A549 (cell line): ENCODE measurements at regions not wholly inside any gene's neighbourhood (a gene's known extent, or its start where the extent isn't known, plus 50 kb on each side); places are given as distances from the start of the nearest gene placed in this dataset.

ENCODE experiments used
- ATAC-seq, 2 experiments: fragments of 200-7000 bp in 1 of 2; fragments of >200 bp in 1 of 2; cut with Nextera tagmentation in 1 of 2; cut with Tn5 transposase in 1 of 2; 3 replicates each; pipeline versions ENCODE4 v1.8.0 to v1.9.1; 2018 to 2020; ENCODE audit warnings: mild to moderate bottlenecking in 1 of 2, moderate library complexity in 1 of 2
- CTCF ChIA-PET: fragments of 300-600 bp; sonication (Branson Sonifier 250); formaldehyde crosslinking; extraction: SDS; loops from one replicate; lab custom pipeline; 2021; ENCODE audit warnings: antibody characterized with exemption, inconsistent platforms; lab: Yijun Ruan, JAX
- POLR2A ChIA-PET: fragments of 350-600 bp; formaldehyde crosslinking; extraction: SDS; loops from one replicate; lab custom pipeline; 2021; ENCODE audit warnings: antibody characterized with exemption, inconsistent platforms; lab: Yijun Ruan, JAX
- DNase-seq, 2 experiments: peaks; one replicate each; pipeline versions ENCODE4 v3.0.0 to v3.0.0-alpha.2; 2011 to 2016; ENCODE audit warnings: low read depth in 1 of 2, low spot score in 1 of 2
- FAIRE-seq: peaks from 2 replicates; lab custom pipeline; 2011; peaks lifted over from hg19 to GRCh38; lab: Jason Lieb, UNC
- H3K27ac ChIP-seq, 2 experiments: fragments of >200 bp; sonication (Bioruptor Twin); formaldehyde crosslinking; 3 replicates each; pipeline ENCODE4 v1.5.1; 2016 to 2017
- H3K4me1 ChIP-seq: fragments of >200 bp; sonication (Bioruptor Twin); formaldehyde crosslinking; 3 replicates; pipeline ENCODE4 v1.6.1; 2016
- H3K4me2 ChIP-seq: fragments of >200 bp; sonication (Bioruptor Twin); formaldehyde crosslinking; 3 replicates; pipeline ENCODE4 v1.6.1; 2016
- H3K4me3 ChIP-seq: fragments of >200 bp; sonication (Bioruptor Twin); formaldehyde crosslinking; 3 replicates; pipeline ENCODE4 v1.5.1; 2016
- H3K9me3 ChIP-seq: fragments of >200 bp; sonication (Bioruptor Twin); formaldehyde crosslinking; 3 replicates; pipeline ENCODE4 v1.6.1; 2016
- BHLHE40 ChIP-seq: IDR thresholded peaks from 2 replicates; pipeline ENCODE4 v1.6.1; 2012; ENCODE audit warnings: low read depth, low read length, inconsistent platforms
- CBX2 ChIP-seq: fragments of 200-600 bp; sonication (generic); IDR thresholded peaks from 2 replicates; pipeline ENCODE4 v1.6.1; 2016; ENCODE audit warnings: low read depth, mild to moderate bottlenecking, borderline replicate concordance
- CEBPB ChIP-seq, 2 experiments: fragments of >200 bp in 1 of 2; sonication (Bioruptor Twin) in 1 of 2; formaldehyde crosslinking in 1 of 2; IDR thresholded peaks; 2 replicates each; pipeline ENCODE4 v1.6.1; 2012 to 2016
- EHF ChIP-seq: fragments of 250-450 bp; sonication (Bioruptor Pico); IDR thresholded peaks from 2 replicates; pipeline ENCODE4 v1.5.0; 2020; ENCODE audit warnings: mild to moderate bottlenecking
- FOSB ChIP-seq: fragments of 250-450 bp; sonication (Bioruptor Pico); IDR thresholded peaks from 2 replicates; pipeline ENCODE4 v1.5.0; 2020; ENCODE audit warnings: mild to moderate bottlenecking, moderate library complexity
- FOXS1 ChIP-seq: fragments of 250-450 bp; sonication (Bioruptor Pico); IDR thresholded peaks from 2 replicates; pipeline ENCODE4 v1.5.0; 2020; ENCODE audit warnings: mild to moderate bottlenecking, moderate library complexity
- HDAC2 ChIP-seq: fragments of 200-600 bp; sonication (generic); IDR thresholded peaks from 2 replicates; pipeline ENCODE4 v1.6.1; 2016
- HEYL ChIP-seq: fragments of 250-450 bp; sonication (Bioruptor Pico); IDR thresholded peaks from 2 replicates; pipeline ENCODE4 v1.8.0; 2021; ENCODE audit warnings: mild to moderate bottlenecking, moderate library complexity
- HOXB13 ChIP-seq: fragments of 250-450 bp; sonication (Bioruptor Pico); IDR thresholded peaks from 2 replicates; pipeline ENCODE4 v1.5.0; 2020; ENCODE audit warnings: low read depth, mild to moderate bottlenecking, moderate library complexity
- KDM5A ChIP-seq: fragments of 200-600 bp; sonication (generic); IDR thresholded peaks from 2 replicates; pipeline ENCODE4 v1.6.1; 2016; ENCODE audit warnings: antibody characterized with exemption, mild to moderate bottlenecking
- MAFK ChIP-seq: fragments of 450-650 bp; IDR thresholded peaks from 2 replicates; pipeline ENCODE4 v1.6.1; 2014; ENCODE audit not compliant: partially characterized antibody
- NFE2L2 ChIP-seq: fragments of 150-350 bp; conservative IDR thresholded peaks from 2 replicates; pipeline ENCODE4 v1.6.1; 2014; ENCODE audit warnings: low read length
- NPAS2 ChIP-seq: fragments of 250-450 bp; sonication (Bioruptor Pico); IDR thresholded peaks from 2 replicates; pipeline ENCODE4 v1.8.0; 2022; ENCODE audit warnings: mild to moderate bottlenecking, moderate library complexity, borderline replicate concordance
- PHF8 ChIP-seq: fragments of 200-600 bp; sonication (generic); IDR thresholded peaks from 2 replicates; pipeline ENCODE4 v1.6.1; 2016; ENCODE audit warnings: low read depth, mild to moderate bottlenecking, antibody characterized with exemption, moderate library complexity, borderline replicate concordance
- POLR2AphosphoS2 ChIP-seq: conservative IDR thresholded peaks from 2 replicates; pipeline ENCODE4 v1.6.1; 2012; ENCODE audit warnings: low read length, improper control_type of control experiment, inconsistent platforms
- RARB ChIP-seq: fragments of 250-450 bp; sonication (Bioruptor Pico); IDR thresholded peaks from 2 replicates; pipeline ENCODE4 v1.8.0; 2021; ENCODE audit warnings: mild to moderate bottlenecking, moderate library complexity
- RFX5 ChIP-seq: fragments of 450-650 bp; IDR thresholded peaks from 2 replicates; pipeline ENCODE4 v1.7.1; 2014; ENCODE audit warnings: antibody characterized with exemption, mild to moderate bottlenecking, moderate library complexity
- RNF2 ChIP-seq: fragments of 200-600 bp; sonication (generic); IDR thresholded peaks from 2 replicates; pipeline ENCODE4 v1.6.1; 2016; ENCODE audit warnings: low read depth, mild to moderate bottlenecking, antibody characterized with exemption, moderate library complexity, borderline replicate concordance
- TFCP2L1 ChIP-seq: fragments of 250-450 bp; sonication (Bioruptor Pico); IDR thresholded peaks from 2 replicates; pipeline ENCODE4 v1.5.0; 2021; ENCODE audit warnings: mild to moderate bottlenecking
- ZC3H11A ChIP-seq: fragments of 450-650 bp; IDR thresholded peaks from 2 replicates; pipeline ENCODE4 v1.6.1; 2014; ENCODE audit warnings: antibody characterized with exemption, mild to moderate bottlenecking
- ZNF302 ChIP-seq: fragments of 250-450 bp; sonication (Bioruptor Pico); IDR thresholded peaks from 2 replicates; pipeline ENCODE4 v1.9.0; 2021; ENCODE audit warnings: inconsistent platforms, mild to moderate bottlenecking, moderate library complexity
- WGBS: methylation state at CpG from one replicate; pipeline ENCODE4 v1.1.6; 2017; ENCODE audit errors: missing lambda C conversion rate; 5-methylcytosine and 5-hydroxymethylcytosine counted together
- TF ChIP-seq, protein P1 (sequence below): fragments of >200 bp; sonication (Bioruptor Twin); formaldehyde crosslinking; IDR thresholded peaks from 3 replicates; pipeline ENCODE4 v1.6.1; 2016
- TF ChIP-seq, protein P2 (sequence below): IDR thresholded peaks from 2 replicates; pipeline ENCODE4 v1.6.1; 2012
- TF ChIP-seq, protein P3 (sequence below): fragments of >200 bp; sonication (Bioruptor Twin); formaldehyde crosslinking; IDR thresholded peaks from 2 replicates; pipeline ENCODE4 v1.6.1; 2016

DNA sequence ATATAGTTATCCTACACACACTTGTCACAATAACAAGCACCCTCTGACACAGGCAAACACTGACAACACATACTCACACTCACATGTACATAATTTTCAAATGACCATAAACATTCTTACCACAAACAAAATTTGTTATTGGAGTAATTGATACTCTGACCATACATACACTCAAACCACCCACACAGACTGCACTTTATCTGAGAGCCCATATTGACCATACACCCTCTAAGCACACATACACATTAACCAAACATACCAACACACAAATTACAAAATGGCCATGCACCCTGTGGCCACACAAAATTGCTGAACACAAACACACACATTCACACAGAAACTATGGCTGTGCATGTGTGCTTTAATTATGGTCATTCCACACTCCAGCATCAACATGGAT lies 79.1 kb upstream of the FAM120A start:
- ChIA-PET POLR2A (no interaction called here), CTCF (no interaction called here)
- DNase-seq (no peak), FAIRE-seq (no peak), ATAC-seq (no peak)
- H3K9me3 ChIP-seq: no peaks in the 10 kb centered on the region
- H3K4me1 ChIP-seq: no peaks in the 10 kb centered on the region
- H3K27ac ChIP-seq: no peak overlapping the region
- TF ChIP-seq FOSB (CRISPR knock-in tag): no peak
- no peak for TF ChIP-seq PHF8
- no peak for TF ChIP-seq BHLHE40
- no peak for TF ChIP-seq HDAC2
- TF ChIP-seq ZNF302 (CRISPR knock-in tag): no peak
- no peak for TF ChIP-seq TFCP2L1 (CRISPR knock-in tag)
- no peak for TF ChIP-seq CEBPB (IDR thresholded peaks at IDR 0.05)
- TF ChIP-seq, protein P1, sequence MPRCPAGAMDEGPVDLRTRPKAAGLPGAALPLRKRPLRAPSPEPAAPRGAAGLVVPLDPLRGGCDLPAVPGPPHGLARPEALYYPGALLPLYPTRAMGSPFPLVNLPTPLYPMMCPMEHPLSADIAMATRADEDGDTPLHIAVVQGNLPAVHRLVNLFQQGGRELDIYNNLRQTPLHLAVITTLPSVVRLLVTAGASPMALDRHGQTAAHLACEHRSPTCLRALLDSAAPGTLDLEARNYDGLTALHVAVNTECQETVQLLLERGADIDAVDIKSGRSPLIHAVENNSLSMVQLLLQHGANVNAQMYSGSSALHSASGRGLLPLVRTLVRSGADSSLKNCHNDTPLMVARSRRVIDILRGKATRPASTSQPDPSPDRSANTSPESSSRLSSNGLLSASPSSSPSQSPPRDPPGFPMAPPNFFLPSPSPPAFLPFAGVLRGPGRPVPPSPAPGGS: no peak
- H3K4me3 ChIP-seq: no peak overlapping the region
- H3K4me2 ChIP-seq: no peak overlapping the region

DNA sequence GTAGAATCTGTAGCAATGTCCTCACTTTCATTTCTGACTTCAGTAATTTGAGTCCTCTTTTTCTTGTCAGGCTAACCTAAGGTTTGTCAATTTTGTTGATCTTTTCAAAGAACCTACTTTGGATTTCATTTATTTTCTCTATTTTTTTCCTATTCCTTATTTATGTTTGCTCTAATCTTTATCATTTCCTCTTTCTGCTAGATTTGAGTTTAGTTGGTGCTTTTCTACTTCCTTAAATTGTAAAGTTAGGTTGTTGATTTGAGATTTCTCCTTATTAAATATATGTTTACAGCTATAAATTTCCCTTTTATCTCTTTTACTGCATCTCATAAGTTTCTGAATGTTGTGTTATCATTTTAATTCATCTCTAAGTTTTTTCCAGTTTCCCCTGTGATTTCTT lies 75.1 kb upstream of the FAM120A start:
- H3K27ac ChIP-seq: no peak overlapping the region
- ChIA-PET POLR2A (no interaction called here), CTCF (no interaction called here)
- no peak for DNase-seq
- TF ChIP-seq, protein P2, sequence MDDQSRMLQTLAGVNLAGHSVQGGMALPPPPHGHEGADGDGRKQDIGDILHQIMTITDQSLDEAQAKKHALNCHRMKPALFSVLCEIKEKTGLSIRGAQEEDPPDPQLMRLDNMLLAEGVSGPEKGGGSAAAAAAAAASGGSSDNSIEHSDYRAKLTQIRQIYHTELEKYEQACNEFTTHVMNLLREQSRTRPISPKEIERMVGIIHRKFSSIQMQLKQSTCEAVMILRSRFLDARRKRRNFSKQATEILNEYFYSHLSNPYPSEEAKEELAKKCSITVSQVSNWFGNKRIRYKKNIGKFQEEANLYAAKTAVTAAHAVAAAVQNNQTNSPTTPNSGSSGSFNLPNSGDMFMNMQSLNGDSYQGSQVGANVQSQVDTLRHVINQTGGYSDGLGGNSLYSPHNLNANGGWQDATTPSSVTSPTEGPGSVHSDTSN: no peak
- TF ChIP-seq RNF2 (no peak), NPAS2 (CRISPR knock-in tag) (no peak), HDAC2 (no peak), RFX5 (no peak), HOXB13 (no peak), ZC3H11A (no peak), CBX2 (no peak), HEYL (no peak)
- TF ChIP-seq, protein P3, sequence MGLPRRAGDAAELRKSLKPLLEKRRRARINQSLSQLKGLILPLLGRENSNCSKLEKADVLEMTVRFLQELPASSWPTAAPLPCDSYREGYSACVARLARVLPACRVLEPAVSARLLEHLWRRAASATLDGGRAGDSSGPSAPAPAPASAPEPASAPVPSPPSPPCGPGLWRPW: no peak
- no peak overlapping the region for H3K4me2 ChIP-seq
- H3K4me1 ChIP-seq: no peaks in the 10 kb centered on the region
- H3K9me3 ChIP-seq: no peaks in the 10 kb centered on the region
- H3K4me3 ChIP-seq: no peak overlapping the region
- ATAC-seq: no peak
- FAIRE-seq: no peak

DNA sequence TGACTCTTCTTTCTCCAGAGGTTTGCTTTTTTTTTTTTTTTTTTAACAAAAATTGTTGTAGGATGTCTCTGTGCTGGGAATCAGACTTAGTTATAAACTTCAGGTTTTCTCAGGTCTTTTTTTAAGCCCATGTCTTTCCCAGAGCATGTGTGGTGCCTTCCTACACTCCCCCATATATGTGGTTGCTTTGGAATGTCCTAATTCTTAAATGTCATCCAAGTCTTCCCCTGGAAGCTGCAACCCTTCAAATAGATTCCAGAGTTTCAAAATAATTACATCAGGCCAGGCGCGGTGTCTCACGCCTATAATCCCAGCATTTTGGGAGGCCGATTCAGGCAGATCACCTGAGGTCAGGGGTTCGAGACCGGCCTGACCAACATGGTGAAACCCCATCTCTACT lies 73.2 kb upstream of the FAM120A start:
- Histone ChIP-seq H3K27ac (no peak overlapping the region), H3K4me2 (no peak overlapping the region), H3K4me1 (no peaks in the 10 kb centered on the region), H3K9me3 (no peaks in the 10 kb centered on the region), H3K4me3 (no peak overlapping the region)
- FAIRE-seq (no peak), ATAC-seq (no peak), DNase-seq (no peak)
- CTCF ChIA-PET: interaction anchor here (0.8 kb wide), 1 partner anchor 269 kb away, joined by 3 read pairs; no protein-coding TSS in a partner anchor
- POLR2A ChIA-PET: no interaction called here
- 54% methylated on average over 6 of the region's 6 CpGs for WGBS
- no peak for TF ChIP-seq FOXS1 (CRISPR knock-in tag)
- no peak for TF ChIP-seq EHF (CRISPR knock-in tag)
- no peak for TF ChIP-seq ZC3H11A
- no peak for TF ChIP-seq RARB (CRISPR knock-in tag)
- TF ChIP-seq POLR2AphosphoS2: no peak
- no peak for TF ChIP-seq MAFK
- TF ChIP-seq NFE2L2: no peak
- TF ChIP-seq KDM5A: no peak
